ENCODE measurements at regions not wholly inside any gene's neighbourhood (a gene's known extent, or its start where the extent isn't known, plus 50 kb on each side); places are given as distances from the start of the nearest gene placed in this dataset.

DNA sequence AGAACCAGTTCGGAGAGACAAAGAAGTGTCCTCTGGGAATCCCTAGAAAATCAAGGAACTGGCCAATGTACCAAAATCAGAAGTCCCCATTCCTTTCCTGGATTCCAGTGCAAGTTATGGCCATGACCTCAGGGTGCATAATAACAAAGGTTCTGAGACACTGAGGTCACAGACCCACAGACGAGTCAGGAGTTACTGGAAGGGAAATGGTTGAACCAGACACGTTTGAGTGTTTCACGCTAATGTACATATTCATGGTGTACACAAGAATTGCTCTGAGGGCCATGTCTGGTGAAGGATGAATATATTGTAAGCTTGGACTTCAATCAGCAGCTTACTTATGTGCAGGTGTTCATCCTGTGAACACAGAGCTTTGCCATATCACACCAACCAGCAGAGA is 58.6 kb upstream of the KLHL29 start:
- Mint-ChIP-seq H3K27ac (no peak overlapping the region), H3K27me3 (ENCODE audit: low read depth in 2 of 2) (peaks cover 10 to 11% of the 10 kb centered on the region in 2 donors), H3K4me3 (no peak overlapping the region), H3K9me3 (no peaks in the 10 kb centered on the region), H3K36me3 (no peaks in the 10 kb centered on the region), H3K4me1 (no peaks in the 10 kb centered on the region)
- 79% methylated on average over 4 of the region's 4 CpGs for WGBS (ENCODE audit: insufficient coverage)
- intact Hi-C loops (cut with micrococcal nuclease) = no loop called here
- no peaks in the 10 kb centered on the region for H3K27me3 ChIP-seq (ENCODE audit: control insufficient read depth, insufficient read depth, low read length)
- no peaks in the 10 kb centered on the region for H3K36me3 ChIP-seq (ENCODE audit: control insufficient read depth, insufficient read depth, low read length)
- H3K27ac ChIP-seq (ENCODE audit: low read length) = no peak overlapping the region
- no peaks in the 10 kb centered on the region for H3K9me3 ChIP-seq (ENCODE audit: control insufficient read depth, insufficient read depth, low read length)
- DNase-seq (no peak), ATAC-seq (no peak)
- H3K4me1 ChIP-seq (ENCODE audit: control insufficient read depth, insufficient read depth, low read length) = no peaks in the 10 kb centered on the region
- TF ChIP-seq, protein P1, sequence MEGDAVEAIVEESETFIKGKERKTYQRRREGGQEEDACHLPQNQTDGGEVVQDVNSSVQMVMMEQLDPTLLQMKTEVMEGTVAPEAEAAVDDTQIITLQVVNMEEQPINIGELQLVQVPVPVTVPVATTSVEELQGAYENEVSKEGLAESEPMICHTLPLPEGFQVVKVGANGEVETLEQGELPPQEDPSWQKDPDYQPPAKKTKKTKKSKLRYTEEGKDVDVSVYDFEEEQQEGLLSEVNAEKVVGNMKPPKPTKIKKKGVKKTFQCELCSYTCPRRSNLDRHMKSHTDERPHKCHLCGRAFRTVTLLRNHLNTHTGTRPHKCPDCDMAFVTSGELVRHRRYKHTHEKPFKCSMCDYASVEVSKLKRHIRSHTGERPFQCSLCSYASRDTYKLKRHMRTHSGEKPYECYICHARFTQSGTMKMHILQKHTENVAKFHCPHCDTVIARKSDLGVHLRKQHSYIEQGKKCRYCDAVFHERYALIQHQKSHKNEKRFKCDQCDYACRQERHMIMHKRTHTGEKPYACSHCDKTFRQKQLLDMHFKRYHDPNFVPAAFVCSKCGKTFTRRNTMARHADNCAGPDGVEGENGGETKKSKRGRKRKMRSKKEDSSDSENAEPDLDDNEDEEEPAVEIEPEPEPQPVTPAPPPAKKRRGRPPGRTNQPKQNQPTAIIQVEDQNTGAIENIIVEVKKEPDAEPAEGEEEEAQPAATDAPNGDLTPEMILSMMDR (IDR thresholded peaks at IDR 0.05) = no peak
- no peak overlapping the region for H3K4me3 ChIP-seq (ENCODE audit: low read length)

DNA sequence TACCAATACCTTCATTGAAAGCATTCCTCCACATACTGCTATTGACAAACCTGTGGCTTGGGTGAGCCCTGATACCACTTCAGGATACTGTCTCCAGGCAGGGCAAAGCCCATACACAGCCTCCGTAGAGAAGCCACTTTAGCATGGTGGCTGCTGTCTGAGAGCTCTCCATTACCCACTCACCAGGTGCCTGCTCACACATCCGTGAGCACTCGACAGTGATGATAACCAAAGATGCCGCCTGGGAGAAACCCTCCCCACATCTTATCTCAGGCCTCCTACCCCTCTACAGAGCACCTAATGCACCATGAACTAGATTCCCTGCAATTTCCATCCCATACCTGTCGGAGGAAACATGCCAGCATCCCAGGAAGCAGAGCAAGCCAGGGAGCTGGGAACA is 57.6 kb upstream of the KLHL29 start:
- no peak overlapping the region for H3K27ac ChIP-seq (ENCODE audit: low read length)
- H3K9me3 Mint-ChIP-seq = no peaks in the 10 kb centered on the region
- ATAC-seq = no peak
- H3K27me3 Mint-ChIP-seq (ENCODE audit: low read depth in 2 of 2) = peaks cover 5 to 6% of the 10 kb centered on the region in 2 donors
- 93% methylated on average over 5 of the region's 5 CpGs for WGBS (ENCODE audit: insufficient coverage)
- no peak for DNase-seq
- H3K4me1 Mint-ChIP-seq = no peaks in the 10 kb centered on the region
- intact Hi-C loops (cut with micrococcal nuclease) = no loop called here
- H3K36me3 ChIP-seq (ENCODE audit: control insufficient read depth, insufficient read depth, low read length) = no peaks in the 10 kb centered on the region
- H3K27me3 ChIP-seq (ENCODE audit: control insufficient read depth, insufficient read depth, low read length) = no peaks in the 10 kb centered on the region
- no peak overlapping the region for H3K27ac Mint-ChIP-seq
- no peak overlapping the region for H3K4me3 Mint-ChIP-seq
- no peaks in the 10 kb centered on the region for H3K9me3 ChIP-seq (ENCODE audit: control insufficient read depth, insufficient read depth, low read length)
- H3K4me3 ChIP-seq (ENCODE audit: low read length) = no peak overlapping the region
- no peaks in the 10 kb centered on the region for H3K36me3 Mint-ChIP-seq
- no peaks in the 10 kb centered on the region for H3K4me1 ChIP-seq (ENCODE audit: control insufficient read depth, insufficient read depth, low read length)
- TF ChIP-seq, protein P1 (IDR thresholded peaks at IDR 0.05) = no peak

GRCh38 chr2:23327887-23328286 is 57.1 kb upstream of the KLHL29 start:
- no peaks in the 10 kb centered on the region for H3K9me3 Mint-ChIP-seq
- Histone ChIP-seq H3K36me3 (ENCODE audit: control insufficient read depth, insufficient read depth, low read length) (no peaks in the 10 kb centered on the region), H3K4me1 (ENCODE audit: control insufficient read depth, insufficient read depth, low read length) (no peaks in the 10 kb centered on the region), H3K27me3 (ENCODE audit: control insufficient read depth, insufficient read depth, low read length) (no peaks in the 10 kb centered on the region), H3K27ac (ENCODE audit: low read length) (no peak overlapping the region), H3K4me3 (ENCODE audit: low read length) (no peak overlapping the region), H3K9me3 (ENCODE audit: control insufficient read depth, insufficient read depth, low read length) (no peaks in the 10 kb centered on the region)
- peaks cover 4 to 6% of the 10 kb centered on the region in 2 donors for H3K27me3 Mint-ChIP-seq (ENCODE audit: low read depth in 2 of 2)
- DNase-seq (no peak), ATAC-seq (no peak)
- H3K4me1 Mint-ChIP-seq = no peaks in the 10 kb centered on the region
- H3K4me3 Mint-ChIP-seq = no peak overlapping the region
- no peaks in the 10 kb centered on the region for H3K36me3 Mint-ChIP-seq
- 81% methylated on average over 3 of the region's 3 CpGs for WGBS (ENCODE audit: insufficient coverage)
- H3K27ac Mint-ChIP-seq = no peak overlapping the region
- TF ChIP-seq, protein P1 (IDR thresholded peaks at IDR 0.05) = no peak
- intact Hi-C loops (cut with micrococcal nuclease) = no loop called here

DNA sequence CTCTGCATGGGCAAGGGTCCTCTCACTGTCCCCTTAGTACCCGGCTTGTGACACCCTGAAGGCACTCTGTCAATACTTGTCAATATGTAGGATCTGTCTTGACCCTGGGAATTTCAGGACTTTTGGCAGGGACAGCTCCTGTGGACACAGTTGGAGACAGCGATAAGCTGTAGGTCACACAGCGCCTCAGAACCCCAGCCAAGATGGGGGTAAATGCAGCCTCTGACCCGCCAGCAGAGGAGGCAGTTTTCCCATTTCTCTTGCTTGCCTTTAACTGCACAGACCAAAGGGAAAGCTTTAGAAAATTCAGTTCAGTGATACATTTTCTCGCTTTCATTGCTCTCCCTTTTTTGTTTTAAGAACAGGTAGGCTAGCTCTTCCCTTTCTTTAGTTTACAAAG is 54.8 kb upstream of the KLHL29 start:
- TF ChIP-seq, protein P1 (IDR thresholded peaks at IDR 0.05) = no peak
- Histone ChIP-seq H3K9me3 (ENCODE audit: control insufficient read depth, insufficient read depth, low read length) (no peaks in the 10 kb centered on the region), H3K27ac (ENCODE audit: low read length) (no peak overlapping the region), H3K4me1 (ENCODE audit: control insufficient read depth, insufficient read depth, low read length) (no peaks in the 10 kb centered on the region), H3K36me3 (ENCODE audit: control insufficient read depth, insufficient read depth, low read length) (no peaks in the 10 kb centered on the region), H3K4me3 (ENCODE audit: low read length) (no peak overlapping the region), H3K27me3 (ENCODE audit: control insufficient read depth, insufficient read depth, low read length) (no peaks in the 10 kb centered on the region)
- no peaks in the 10 kb centered on the region for H3K36me3 Mint-ChIP-seq
- H3K4me3 Mint-ChIP-seq = no peak overlapping the region
- ATAC-seq (no peak), DNase-seq (peak in 1 of 2 donors; percentile 6)
- H3K4me1 Mint-ChIP-seq = no peaks in the 10 kb centered on the region
- WGBS (ENCODE audit: insufficient coverage) = 45% methylated on average over 5 of the region's 5 CpGs
- intact Hi-C loops (cut with micrococcal nuclease) = no loop called here
- H3K27ac Mint-ChIP-seq = no peak overlapping the region
- no peaks in the 10 kb centered on the region for H3K9me3 Mint-ChIP-seq
- peaks cover 0 to 8% of the 10 kb centered on the region in 2 donors for H3K27me3 Mint-ChIP-seq (ENCODE audit: low read depth in 2 of 2)
